ENCODE measurements at regions not wholly inside any gene's neighbourhood (a gene's known extent, or its start where the extent isn't known, plus 50 kb on each side); places are given as distances from the start of the nearest gene placed in this dataset.

- ATAC-seq = no peak
- Mint-ChIP-seq H3K4me1 (ENCODE audit: low read depth) (no peaks in the 10 kb centered on the region), H3K36me3 (ENCODE audit: low read depth) (no peaks in the 10 kb centered on the region), H3K9me3 (ENCODE audit: insufficient read depth) (no peaks in the 10 kb centered on the region), H3K4me3 (no peak overlapping the region), H3K27ac (no peak overlapping the region), H3K27me3 (ENCODE audit: low read depth) (no peaks in the 10 kb centered on the region)
- CTCF ChIA-PET = no interaction called here
- no peak for DNase-seq
- POLR2A ChIA-PET = no interaction called here
These were observed 780.2 kb upstream of the WWC1 start for GRCh38 chr5:167511276-167511675.

- DNase-seq = no peak
- no peak overlapping the region for H3K27ac Mint-ChIP-seq
- H3K36me3 Mint-ChIP-seq (ENCODE audit: low read depth) = no peaks in the 10 kb centered on the region
- no peaks in the 10 kb centered on the region for H3K4me1 Mint-ChIP-seq (ENCODE audit: low read depth)
- ChIA-PET CTCF (no interaction called here), POLR2A (no interaction called here)
- H3K27me3 Mint-ChIP-seq (ENCODE audit: low read depth) = no peaks in the 10 kb centered on the region
- no peaks in the 10 kb centered on the region for H3K9me3 Mint-ChIP-seq (ENCODE audit: insufficient read depth)
- H3K4me3 Mint-ChIP-seq = no peak overlapping the region
- no peak for ATAC-seq
These were observed 779.3 kb upstream of the WWC1 start for GRCh38 chr5:167512111-167512510.

- ChIA-PET CTCF (no interaction called here), POLR2A (no interaction called here)
- H3K27me3 Mint-ChIP-seq (ENCODE audit: low read depth) = no peaks in the 10 kb centered on the region
- no peak overlapping the region for H3K4me3 Mint-ChIP-seq
- no peaks in the 10 kb centered on the region for H3K36me3 Mint-ChIP-seq (ENCODE audit: low read depth)
- ATAC-seq (no peak), DNase-seq (no peak)
- no peak overlapping the region for H3K27ac Mint-ChIP-seq
- H3K9me3 Mint-ChIP-seq (ENCODE audit: insufficient read depth) = no peaks in the 10 kb centered on the region
- H3K4me1 Mint-ChIP-seq (ENCODE audit: low read depth) = no peaks in the 10 kb centered on the region
These were observed 778.1 kb upstream of the WWC1 start for GRCh38 chr5:167513381-167513780.

GRCh38 chr5:167514461-167514860 lies 777.0 kb upstream of the WWC1 start:
- CTCF ChIA-PET = no interaction called here
- Mint-ChIP-seq H3K27me3 (ENCODE audit: low read depth) (no peaks in the 10 kb centered on the region), H3K36me3 (ENCODE audit: low read depth) (no peaks in the 10 kb centered on the region), H3K4me3 (no peak overlapping the region), H3K4me1 (ENCODE audit: low read depth) (no peaks in the 10 kb centered on the region), H3K27ac (no peak overlapping the region), H3K9me3 (ENCODE audit: insufficient read depth) (no peaks in the 10 kb centered on the region)
- DNase-seq (no peak), ATAC-seq (no peak)
- POLR2A ChIA-PET = no interaction called here

GRCh38 chr5:167525004-167525403 lies 766.4 kb upstream of the WWC1 start:
- no peak overlapping the region for H3K27ac Mint-ChIP-seq
- ChIA-PET CTCF (no interaction called here), POLR2A (no interaction called here)
- H3K4me3 Mint-ChIP-seq = no peak overlapping the region
- DNase-seq (no peak), ATAC-seq (no peak)
- H3K9me3 Mint-ChIP-seq (ENCODE audit: insufficient read depth) = peaks cover 9% of the 10 kb centered on the region
- no peaks in the 10 kb centered on the region for H3K4me1 Mint-ChIP-seq (ENCODE audit: low read depth)
- no peaks in the 10 kb centered on the region for H3K36me3 Mint-ChIP-seq (ENCODE audit: low read depth)
- no peaks in the 10 kb centered on the region for H3K27me3 Mint-ChIP-seq (ENCODE audit: low read depth)

- Mint-ChIP-seq H3K9me3 (ENCODE audit: insufficient read depth) (no peaks in the 10 kb centered on the region), H3K4me3 (no peak overlapping the region), H3K27ac (no peak overlapping the region), H3K27me3 (ENCODE audit: low read depth) (no peaks in the 10 kb centered on the region), H3K36me3 (ENCODE audit: low read depth) (no peaks in the 10 kb centered on the region), H3K4me1 (ENCODE audit: low read depth) (no peaks in the 10 kb centered on the region)
- DNase-seq = no peak
- POLR2A ChIA-PET = no interaction called here
- CTCF ChIA-PET = no interaction called here
- ATAC-seq = no peak
These were observed 762.8 kb upstream of the WWC1 start for GRCh38 chr5:167528651-167529050.

GRCh38 chr5:167530548-167530947 lies 760.9 kb upstream of the WWC1 start:
- no peak for DNase-seq
- Mint-ChIP-seq H3K4me1 (ENCODE audit: low read depth) (no peaks in the 10 kb centered on the region), H3K27ac (no peak overlapping the region), H3K27me3 (ENCODE audit: low read depth) (no peaks in the 10 kb centered on the region), H3K36me3 (ENCODE audit: low read depth) (no peaks in the 10 kb centered on the region), H3K9me3 (ENCODE audit: insufficient read depth) (no peaks in the 10 kb centered on the region), H3K4me3 (no peak overlapping the region)
- ChIA-PET POLR2A (no interaction called here), CTCF (no interaction called here)
- no peak for ATAC-seq

GRCh38 chr5:167533814-167534795 lies 757.3 kb upstream of the WWC1 start:
- Mint-ChIP-seq H3K4me1 (ENCODE audit: low read depth) (no peaks in the 10 kb centered on the region), H3K4me3 (no peak overlapping the region), H3K36me3 (ENCODE audit: low read depth) (no peaks in the 10 kb centered on the region), H3K9me3 (ENCODE audit: insufficient read depth) (peaks cover 4% of the 10 kb centered on the region), H3K27ac (no peak overlapping the region), H3K27me3 (ENCODE audit: low read depth) (no peaks in the 10 kb centered on the region)
- DNase-seq = no peak
- ATAC-seq = no peak
- ChIA-PET CTCF (no interaction called here), POLR2A (no interaction called here)

- CTCF ChIA-PET = no interaction called here
- Mint-ChIP-seq H3K27me3 (ENCODE audit: low read depth) (no peaks in the 10 kb centered on the region), H3K27ac (no peak overlapping the region), H3K4me3 (no peak overlapping the region), H3K36me3 (ENCODE audit: low read depth) (no peaks in the 10 kb centered on the region), H3K9me3 (ENCODE audit: insufficient read depth) (peaks cover 4% of the 10 kb centered on the region), H3K4me1 (ENCODE audit: low read depth) (no peaks in the 10 kb centered on the region)
- POLR2A ChIA-PET = no interaction called here
- DNase-seq = no peak
- no peak for ATAC-seq
These were observed 751.7 kb upstream of the WWC1 start for GRCh38 chr5:167539747-167540146.

- no peaks in the 10 kb centered on the region for H3K9me3 Mint-ChIP-seq (ENCODE audit: insufficient read depth)
- ChIA-PET CTCF (no interaction called here), POLR2A (no interaction called here)
- H3K4me1 Mint-ChIP-seq (ENCODE audit: low read depth) = no peaks in the 10 kb centered on the region
- DNase-seq = no peak
- no peak for ATAC-seq
- no peak overlapping the region for H3K27ac Mint-ChIP-seq
- no peaks in the 10 kb centered on the region for H3K36me3 Mint-ChIP-seq (ENCODE audit: low read depth)
- H3K27me3 Mint-ChIP-seq (ENCODE audit: low read depth) = no peaks in the 10 kb centered on the region
- H3K4me3 Mint-ChIP-seq = no peak overlapping the region
These were observed 745.2 kb upstream of the WWC1 start for GRCh38 chr5:167546270-167546669.

- ChIA-PET CTCF (no interaction called here), POLR2A (no interaction called here)
- no peak for ATAC-seq
- no peak for DNase-seq
- H3K27ac Mint-ChIP-seq = no peak overlapping the region
- no peaks in the 10 kb centered on the region for H3K9me3 Mint-ChIP-seq (ENCODE audit: insufficient read depth)
- no peaks in the 10 kb centered on the region for H3K4me1 Mint-ChIP-seq (ENCODE audit: low read depth)
- H3K27me3 Mint-ChIP-seq (ENCODE audit: low read depth) = no peaks in the 10 kb centered on the region
- no peak overlapping the region for H3K4me3 Mint-ChIP-seq
- H3K36me3 Mint-ChIP-seq (ENCODE audit: low read depth) = no peaks in the 10 kb centered on the region
These were observed 739.1 kb upstream of the WWC1 start for GRCh38 chr5:167552356-167552755.

GRCh38 chr5:167553511-167553910 lies 737.9 kb upstream of the WWC1 start:
- POLR2A ChIA-PET = no interaction called here
- no peak overlapping the region for H3K4me3 Mint-ChIP-seq
- H3K4me1 Mint-ChIP-seq (ENCODE audit: low read depth) = no peaks in the 10 kb centered on the region

More at GRCh38 chr5:167553511-167553910, 737.9 kb upstream of the WWC1 start:
- H3K27me3 Mint-ChIP-seq (ENCODE audit: low read depth) = no peaks in the 10 kb centered on the region
- H3K9me3 Mint-ChIP-seq (ENCODE audit: insufficient read depth) = no peaks in the 10 kb centered on the region
- no peak for ATAC-seq
- no peak overlapping the region for H3K27ac Mint-ChIP-seq
- CTCF ChIA-PET = no interaction called here
- DNase-seq = no peak
- H3K36me3 Mint-ChIP-seq (ENCODE audit: low read depth) = no peaks in the 10 kb centered on the region

Measured in activated CD8-positive, alpha-beta T cell treated with anti-CD3 and anti-CD28 coated beads, Interleukin-2, amount 10 ng/mL, durations not matched to agents 7 days and 5 days (primary cell).